K562 (cell line): ENCODE measurements at regions not wholly inside any gene's neighbourhood (a gene's known extent, or its start where the extent isn't known, plus 50 kb on each side); places are given as distances from the start of the nearest gene placed in this dataset.

Experiments used
- ATAC-seq: fragments of 200-7000 bp; cut with Tn5 transposase; 3 replicates; pipeline ENCODE4 v1.9.1; 2020; ENCODE audit warnings: moderate library complexity
- BruUV-seq: library from RNA; stranded (reverse); fragments of 400-500 nt; replicated peaks from 2 replicates; lab custom pipeline; 2021; lab: Mats Ljungman, UMichigan
- CTCF ChIA-PET: fragments of 300-600 bp; formaldehyde crosslinking; extraction: SDS; loops from one replicate; lab custom pipeline; 2021; ENCODE audit warnings: low intra/inter-chr PET ratio; lab: Yijun Ruan, JAX
- POLR2A ChIA-PET: fragments of 300-600, 350-650 bp; sonication (Branson Sonifier 250); formaldehyde crosslinking; extraction: SDS; loops from one replicate; lab custom pipeline; 2021; ENCODE audit warnings: antibody characterized with exemption, inconsistent platforms; lab: Yijun Ruan, JAX
- DNase-seq, 4 experiments: peaks; one replicate each; pipeline versions ENCODE4 v3.0.0 to v3.0.0-alpha.2; 2011 to 2018; ENCODE audit warnings: low spot score in 3 of 4, mixed read lengths in 3 of 4; ENCODE audit errors: extremely low read depth in 1 of 4
- FAIRE-seq: peaks from 2 replicates; lab custom pipeline; 2011; peaks lifted over from hg19 to GRCh38; lab: Jason Lieb, UNC
- H2AFZ ChIP-seq: 2 replicates; pipeline ENCODE4 v1.6.0; 2011; ENCODE audit warnings: low read depth, low read length, control low read depth, inconsistent platforms
- H3K27ac ChIP-seq: fragments of 200-600 bp; 3 replicates; pipeline ENCODE4 v1.8.0; 2011; ENCODE audit warnings: low read depth, mild to moderate bottlenecking, control low read depth, inconsistent platforms, low read length, moderate library complexity, mixed read lengths; ENCODE audit errors: extremely low read depth
- H3K27me3 ChIP-seq, 2 experiments: fragments of 300-600 bp in 1 of 2; 2 replicates in 1 of 2; 3 replicates in 1 of 2; pipeline versions ENCODE4 v1.6.0 to v1.8.0; 2011; ENCODE audit warnings: inconsistent platforms in 2 of 2, low read length in 2 of 2, mild to moderate bottlenecking in 1 of 2, mixed read lengths in 1 of 2, moderate library complexity in 1 of 2; ENCODE audit not compliant: control insufficient read depth in 2 of 2, insufficient read depth in 2 of 2
- H3K36me3 ChIP-seq: fragments of 300-600 bp; 3 replicates; pipeline ENCODE4 v1.8.0; 2011; ENCODE audit warnings: mild to moderate bottlenecking, low read length, inconsistent platforms; ENCODE audit not compliant: control insufficient read depth, insufficient read depth
- H3K4me1 ChIP-seq, 2 experiments: fragments of 200-600 bp in 1 of 2; replicated peaks in 1 of 2; 2 replicates in 1 of 2; 3 replicates in 1 of 2; pipeline versions ENCODE4 v1.5.1 to v1.8.0; 2011; ENCODE audit warnings: inconsistent platforms in 2 of 2, low read length in 2 of 2, mild to moderate bottlenecking in 1 of 2, mixed read lengths in 1 of 2, moderate library complexity in 1 of 2; ENCODE audit not compliant: control insufficient read depth in 2 of 2, insufficient read depth in 2 of 2
- H3K4me2 ChIP-seq: 2 replicates; pipeline ENCODE4 v1.6.1; 2011; ENCODE audit warnings: low read length, control low read depth, inconsistent platforms, mixed read lengths; ENCODE audit not compliant: insufficient read depth
- H3K4me3 ChIP-seq: fragments of 200-600 bp; sonication (generic), shearing (Covaris generic); 2 replicates; pipeline ENCODE4 v1.5.1; 2016; ENCODE audit warnings: control low read depth, inconsistent platforms
- H3K79me2 ChIP-seq: fragments of 200-600 bp; 3 replicates; pipeline ENCODE4 v1.8.0; 2011; ENCODE audit warnings: low read length, inconsistent platforms; ENCODE audit not compliant: control insufficient read depth, insufficient read depth
- H3K9ac ChIP-seq, 2 experiments: 2 replicates each; pipeline versions ENCODE4 v1.6.0 to v1.6.1; 2011; ENCODE audit warnings: low read depth in 2 of 2, low read length in 2 of 2, control low read depth in 1 of 2, inconsistent platforms in 1 of 2, mild to moderate bottlenecking in 1 of 2, mixed read lengths in 1 of 2; ENCODE audit not compliant: insufficient read depth in 1 of 2
- H3K9me1 ChIP-seq: one replicate; pipeline ENCODE4 v1.6.0; 2011; ENCODE audit warnings: inconsistent platforms, mild to moderate bottlenecking, low read length, moderate library complexity; ENCODE audit not compliant: control insufficient read depth, insufficient read depth
- H3K9me3 ChIP-seq: replicated peaks from 2 replicates; pipeline ENCODE4 v1.5.1; 2011; ENCODE audit warnings: low read depth, low read length, inconsistent platforms; ENCODE audit not compliant: control insufficient read depth, insufficient read depth
- H4K20me1 ChIP-seq: replicated peaks from 2 replicates; pipeline ENCODE4 v1.6.1; 2011; ENCODE audit warnings: low read length, inconsistent platforms, mixed read lengths; ENCODE audit not compliant: control insufficient read depth, insufficient read depth
- HMG20A ChIP-seq: fragments of 450-650 bp; formaldehyde crosslinking; conservative IDR thresholded peaks from 2 replicates; pipeline ENCODE4 v1.4.0; 2020; ENCODE audit warnings: mild to moderate bottlenecking, mixed read lengths
- HNRNPL ChIP-seq: fragments of 200-400 bp; formaldehyde crosslinking; IDR thresholded peaks from 2 replicates; pipeline ENCODE4 v1.6.1; 2017; ENCODE audit warnings: low read depth, mild to moderate bottlenecking, low read length
- HOXB6 ChIP-seq: fragments of 250-450 bp; sonication (Bioruptor Pico); IDR thresholded peaks from 2 replicates; pipeline ENCODE4 v1.5.1; 2022; ENCODE audit warnings: mild to moderate bottlenecking, borderline replicate concordance
- MYBL2 ChIP-seq, 2 experiments: fragments of 450-650 bp in 1 of 2; sonication (generic) in 1 of 2; formaldehyde crosslinking in 1 of 2; IDR thresholded peaks; 2 replicates each; pipeline versions ENCODE4 v1.6.1 to v1.8.1; 2017 to 2022; ENCODE audit warnings: borderline replicate concordance in 1 of 2, inconsistent platforms in 1 of 2, low read depth in 1 of 2, mild to moderate bottlenecking in 1 of 2, missing genetic modification reagents in 1 of 2, moderate library complexity in 1 of 2
- PML ChIP-seq: IDR thresholded peaks from 2 replicates; pipeline ENCODE4 v1.6.1; 2012; ENCODE audit warnings: low read length, inconsistent platforms
- RBM17 ChIP-seq: fragments of 200-400 bp; formaldehyde crosslinking; IDR thresholded peaks from 2 replicates; pipeline ENCODE4 v1.6.1; 2017; ENCODE audit warnings: low read depth, mild to moderate bottlenecking, low read length, borderline replicate concordance
- SRF ChIP-seq, 2 experiments: fragments of 250-450, 450-650 bp in 1 of 2; sonication (Bioruptor Pico) in 1 of 2; sonication (generic) in 1 of 2; formaldehyde crosslinking; IDR thresholded peaks; 2 replicates each; pipeline versions ENCODE4 v1.5.0 to v1.5.1; 2020 to 2022; ENCODE audit warnings: mild to moderate bottlenecking in 1 of 2, missing genetic modification reagents in 1 of 2
- ZNF584 ChIP-seq: fragments of 200-800 bp; sonication (Bioruptor generic); IDR thresholded peaks from 2 replicates; pipeline ENCODE4 v1.6.1; 2016; ENCODE audit warnings: low read depth, mild to moderate bottlenecking, missing genetic modification characterization, missing compliant biosample characterization
- WGBS: fragments of 100-300 bp; shearing (Covaris generic); methylation state at CpG from one replicate; pipeline ENCODE4 v1.1.6; 2016; ENCODE audit warnings: low coverage, mixed read lengths; ENCODE audit not compliant: insufficient coverage; ENCODE audit errors: missing lambda C conversion rate; 5-methylcytosine and 5-hydroxymethylcytosine counted together
- in situ Hi-C: fragments of 300-500 bp; cut with MboI; formaldehyde crosslinking; loops from 4 replicates; pipeline ENCODE4 v1.15.0; 2018; ENCODE audit warnings: inconsistent platforms, mixed read lengths
- intact Hi-C: fragments of 100-400 bp; cut with micrococcal nuclease; formaldehyde crosslinking; loops from 2 replicates; pipeline ENCODE4 v1.14.2; 2022
- TF ChIP-seq, protein P1 (sequence below): sonication (generic); formaldehyde crosslinking; IDR thresholded peaks from 2 replicates; pipeline ENCODE4 v1.5.0; 2020; ENCODE audit warnings: missing genetic modification reagents
- TF ChIP-seq, protein P2 (sequence below): sonication (generic); formaldehyde crosslinking; IDR thresholded peaks from 2 replicates; pipeline ENCODE4 v1.8.1; 2023; ENCODE audit warnings: mild to moderate bottlenecking, missing genetic modification reagents
- TF ChIP-seq, protein P3 (sequence below): IDR thresholded peaks from 2 replicates; pipeline ENCODE4 v1.6.1; 2012; ENCODE audit warnings: low read depth, low read length, improper control_type of control experiment, borderline replicate concordance
- TF ChIP-seq, protein P4 (sequence below): fragments of 450-650 bp; IDR thresholded peaks from 2 replicates; pipeline ENCODE4 v1.6.1; 2016; ENCODE audit warnings: borderline replicate concordance

DNA sequence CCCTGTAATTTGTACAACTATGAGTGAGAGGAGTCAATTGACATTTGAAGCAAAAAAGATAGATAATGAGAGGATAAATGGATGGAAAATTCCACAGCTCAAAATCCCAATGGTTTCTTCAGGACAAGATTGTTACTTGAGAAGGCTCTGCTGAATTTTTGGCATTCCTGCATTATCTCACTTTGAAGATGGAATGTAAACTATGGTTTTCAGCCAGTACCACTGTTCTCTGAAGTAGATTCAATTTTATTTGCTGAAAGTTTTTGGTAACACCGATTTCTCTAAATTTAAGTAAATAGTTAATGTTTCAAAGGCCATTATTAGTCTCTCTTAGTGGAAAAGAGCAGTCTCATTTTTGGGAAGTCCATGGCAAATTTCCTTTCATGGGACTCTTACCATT is 121.9 kb upstream of the SLC38A2 start:
- in situ Hi-C loops, result no loop called here
- H3K4me3 ChIP-seq, result no peak overlapping the region
- H3K27me3 ChIP-seq, result no peaks in the 10 kb centered on the region
- H3K9ac ChIP-seq, result no peak overlapping the region
- intact Hi-C loops, result no loop called here
- DNase-seq, result no peak
- TF ChIP-seq RBM17, result no peak
- TF ChIP-seq, protein P1, sequence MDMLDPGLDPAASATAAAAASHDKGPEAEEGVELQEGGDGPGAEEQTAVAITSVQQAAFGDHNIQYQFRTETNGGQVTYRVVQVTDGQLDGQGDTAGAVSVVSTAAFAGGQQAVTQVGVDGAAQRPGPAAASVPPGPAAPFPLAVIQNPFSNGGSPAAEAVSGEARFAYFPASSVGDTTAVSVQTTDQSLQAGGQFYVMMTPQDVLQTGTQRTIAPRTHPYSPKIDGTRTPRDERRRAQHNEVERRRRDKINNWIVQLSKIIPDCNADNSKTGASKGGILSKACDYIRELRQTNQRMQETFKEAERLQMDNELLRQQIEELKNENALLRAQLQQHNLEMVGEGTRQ (CRISPR knock-in tag), result no peak
- TF ChIP-seq, protein P2, sequence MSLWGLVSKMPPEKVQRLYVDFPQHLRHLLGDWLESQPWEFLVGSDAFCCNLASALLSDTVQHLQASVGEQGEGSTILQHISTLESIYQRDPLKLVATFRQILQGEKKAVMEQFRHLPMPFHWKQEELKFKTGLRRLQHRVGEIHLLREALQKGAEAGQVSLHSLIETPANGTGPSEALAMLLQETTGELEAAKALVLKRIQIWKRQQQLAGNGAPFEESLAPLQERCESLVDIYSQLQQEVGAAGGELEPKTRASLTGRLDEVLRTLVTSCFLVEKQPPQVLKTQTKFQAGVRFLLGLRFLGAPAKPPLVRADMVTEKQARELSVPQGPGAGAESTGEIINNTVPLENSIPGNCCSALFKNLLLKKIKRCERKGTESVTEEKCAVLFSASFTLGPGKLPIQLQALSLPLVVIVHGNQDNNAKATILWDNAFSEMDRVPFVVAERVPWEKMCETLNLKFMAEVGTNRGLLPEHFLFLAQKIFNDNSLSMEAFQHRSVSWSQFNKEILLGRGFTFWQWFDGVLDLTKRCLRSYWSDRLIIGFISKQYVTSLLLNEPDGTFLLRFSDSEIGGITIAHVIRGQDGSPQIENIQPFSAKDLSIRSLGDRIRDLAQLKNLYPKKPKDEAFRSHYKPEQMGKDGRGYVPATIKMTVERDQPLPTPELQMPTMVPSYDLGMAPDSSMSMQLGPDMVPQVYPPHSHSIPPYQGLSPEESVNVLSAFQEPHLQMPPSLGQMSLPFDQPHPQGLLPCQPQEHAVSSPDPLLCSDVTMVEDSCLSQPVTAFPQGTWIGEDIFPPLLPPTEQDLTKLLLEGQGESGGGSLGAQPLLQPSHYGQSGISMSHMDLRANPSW (CRISPR knock-in tag), result no peak
- TF ChIP-seq MYBL2 (IDR thresholded peaks at IDR 0.05; ENCODE audit: low read depth), result no peak
- no peak for TF ChIP-seq MYBL2 (CRISPR knock-in tag; IDR thresholded peaks at IDR 0.05; ENCODE audit: borderline replicate concordance)
- TF ChIP-seq HMG20A (CRISPR knock-in tag), result no peak
- TF ChIP-seq SRF (CRISPR knock-in tag; IDR thresholded peaks at IDR 0.05), result no peak
- no peak for TF ChIP-seq PML
- TF ChIP-seq, protein P3, sequence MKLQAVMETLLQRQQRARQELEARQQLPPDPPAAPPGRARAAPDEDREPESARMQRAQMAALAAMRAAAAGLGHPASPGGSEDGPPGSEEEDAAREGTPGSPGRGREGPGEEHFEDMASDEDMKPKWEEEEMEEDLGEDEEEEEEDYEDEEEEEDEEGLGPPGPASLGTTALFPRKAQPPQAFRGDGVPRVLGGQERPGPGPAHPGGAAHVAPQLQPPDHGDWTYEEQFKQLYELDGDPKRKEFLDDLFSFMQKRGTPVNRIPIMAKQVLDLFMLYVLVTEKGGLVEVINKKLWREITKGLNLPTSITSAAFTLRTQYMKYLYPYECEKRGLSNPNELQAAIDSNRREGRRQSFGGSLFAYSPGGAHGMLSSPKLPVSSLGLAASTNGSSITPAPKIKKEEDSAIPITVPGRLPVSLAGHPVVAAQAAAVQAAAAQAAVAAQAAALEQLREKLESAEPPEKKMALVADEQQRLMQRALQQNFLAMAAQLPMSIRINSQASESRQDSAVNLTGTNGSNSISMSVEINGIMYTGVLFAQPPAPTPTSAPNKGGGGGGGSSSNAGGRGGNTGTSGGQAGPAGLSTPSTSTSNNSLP, result no peak
- TF ChIP-seq HNRNPL, result no peak
- TF ChIP-seq, protein P4, sequence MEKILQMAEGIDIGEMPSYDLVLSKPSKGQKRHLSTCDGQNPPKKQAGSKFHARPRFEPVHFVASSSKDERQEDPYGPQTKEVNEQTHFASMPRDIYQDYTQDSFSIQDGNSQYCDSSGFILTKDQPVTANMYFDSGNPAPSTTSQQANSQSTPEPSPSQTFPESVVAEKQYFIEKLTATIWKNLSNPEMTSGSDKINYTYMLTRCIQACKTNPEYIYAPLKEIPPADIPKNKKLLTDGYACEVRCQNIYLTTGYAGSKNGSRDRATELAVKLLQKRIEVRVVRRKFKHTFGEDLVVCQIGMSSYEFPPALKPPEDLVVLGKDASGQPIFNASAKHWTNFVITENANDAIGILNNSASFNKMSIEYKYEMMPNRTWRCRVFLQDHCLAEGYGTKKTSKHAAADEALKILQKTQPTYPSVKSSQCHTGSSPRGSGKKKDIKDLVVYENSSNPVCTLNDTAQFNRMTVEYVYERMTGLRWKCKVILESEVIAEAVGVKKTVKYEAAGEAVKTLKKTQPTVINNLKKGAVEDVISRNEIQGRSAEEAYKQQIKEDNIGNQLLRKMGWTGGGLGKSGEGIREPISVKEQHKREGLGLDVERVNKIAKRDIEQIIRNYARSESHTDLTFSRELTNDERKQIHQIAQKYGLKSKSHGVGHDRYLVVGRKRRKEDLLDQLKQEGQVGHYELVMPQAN, result no peak
- no peak for TF ChIP-seq HOXB6 (CRISPR knock-in tag)
- TF ChIP-seq ZNF584 (CRISPR knock-in tag), result no peak
- BruUV-seq, result no TSS peak
- no peak overlapping the region for H3K4me2 ChIP-seq
- 0% methylated on average over 1 of the region's 1 CpG for WGBS
- H3K36me3 ChIP-seq, result no peaks in the 10 kb centered on the region
- ChIA-PET POLR2A (no interaction called here), CTCF (no interaction called here)
- FAIRE-seq, result no peak
- H4K20me1 ChIP-seq, result no peaks in the 10 kb centered on the region
- no peaks in the 10 kb centered on the region for H3K79me2 ChIP-seq
- H3K4me1 ChIP-seq, result no peaks in the 10 kb centered on the region
- H3K27ac ChIP-seq, result no peak overlapping the region
- H2AFZ ChIP-seq, result no peak overlapping the region
- no peaks in the 10 kb centered on the region for H3K9me1 ChIP-seq
- no peak for ATAC-seq
- H3K9me3 ChIP-seq, result no peaks in the 10 kb centered on the region
